Nephron (organoid): ENCODE measurements at regions not wholly inside any gene's neighbourhood (a gene's known extent, or its start where the extent isn't known, plus 50 kb on each side); places are given as distances from the start of the nearest gene placed in this dataset.

Experiments
- H3K27ac Mint-ChIP-seq, 3 experiments: 2 replicates each; pipeline ENCODE4 v1.8.0; 2020; ENCODE audit warnings: mixed read lengths in 3 of 3, mild to moderate bottlenecking in 2 of 3, moderate library complexity in 1 of 3
- H3K27me3 Mint-ChIP-seq: 2 replicates; pipeline ENCODE4 v1.8.0; 2021; ENCODE audit warnings: low read depth, mild to moderate bottlenecking, moderate library complexity, mixed read lengths
- H3K36me3 Mint-ChIP-seq: 2 replicates; pipeline ENCODE4 v1.8.0; 2020; ENCODE audit warnings: low read depth, mixed read lengths
- H3K4me1 Mint-ChIP-seq: 2 replicates; pipeline ENCODE4 v1.8.0; 2020; ENCODE audit warnings: mixed read lengths
- H3K4me3 Mint-ChIP-seq, 3 experiments: 2 replicates each; pipeline ENCODE4 v1.8.0; 2020; ENCODE audit warnings: mild to moderate bottlenecking in 3 of 3, mixed read lengths in 3 of 3, moderate library complexity in 2 of 3
- H3K9me3 Mint-ChIP-seq: 2 replicates; pipeline ENCODE4 v1.8.0; 2020; ENCODE audit warnings: mixed read lengths
- TF ChIP-seq, protein P1 (sequence below), 3 experiments: fragments of 200-600 bp; sonication (generic); IDR thresholded peaks; one replicate each; pipeline ENCODE4 v1.5.0; 2021; ENCODE audit warnings: antibody characterized with exemption in 3 of 3; ENCODE audit not compliant: unreplicated experiment in 3 of 3

DNA sequence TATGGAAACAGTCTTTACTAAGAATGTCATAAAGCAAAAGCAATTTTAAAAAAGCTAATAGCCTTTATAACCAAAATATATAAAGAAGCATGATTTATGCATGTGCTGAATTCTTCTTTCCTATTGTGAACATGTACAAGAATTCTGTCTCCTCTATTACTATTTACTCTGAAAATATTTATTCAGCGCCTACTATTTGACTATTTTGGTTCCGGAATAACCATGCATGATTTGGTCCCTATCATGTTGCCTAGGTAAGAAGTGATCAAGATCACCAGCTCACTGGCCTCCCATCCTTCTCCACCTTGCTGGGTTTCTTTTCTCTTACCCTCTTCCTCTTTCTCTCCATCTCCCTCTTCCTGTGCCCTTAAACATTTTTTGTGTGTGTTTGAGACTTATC, 443.8 kb downstream of the SH3GL2 start:
- TF ChIP-seq, protein P1, sequence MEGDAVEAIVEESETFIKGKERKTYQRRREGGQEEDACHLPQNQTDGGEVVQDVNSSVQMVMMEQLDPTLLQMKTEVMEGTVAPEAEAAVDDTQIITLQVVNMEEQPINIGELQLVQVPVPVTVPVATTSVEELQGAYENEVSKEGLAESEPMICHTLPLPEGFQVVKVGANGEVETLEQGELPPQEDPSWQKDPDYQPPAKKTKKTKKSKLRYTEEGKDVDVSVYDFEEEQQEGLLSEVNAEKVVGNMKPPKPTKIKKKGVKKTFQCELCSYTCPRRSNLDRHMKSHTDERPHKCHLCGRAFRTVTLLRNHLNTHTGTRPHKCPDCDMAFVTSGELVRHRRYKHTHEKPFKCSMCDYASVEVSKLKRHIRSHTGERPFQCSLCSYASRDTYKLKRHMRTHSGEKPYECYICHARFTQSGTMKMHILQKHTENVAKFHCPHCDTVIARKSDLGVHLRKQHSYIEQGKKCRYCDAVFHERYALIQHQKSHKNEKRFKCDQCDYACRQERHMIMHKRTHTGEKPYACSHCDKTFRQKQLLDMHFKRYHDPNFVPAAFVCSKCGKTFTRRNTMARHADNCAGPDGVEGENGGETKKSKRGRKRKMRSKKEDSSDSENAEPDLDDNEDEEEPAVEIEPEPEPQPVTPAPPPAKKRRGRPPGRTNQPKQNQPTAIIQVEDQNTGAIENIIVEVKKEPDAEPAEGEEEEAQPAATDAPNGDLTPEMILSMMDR (IDR thresholded peaks at IDR 0.05; ENCODE audit: unreplicated experiment in 3 of 3) = no peak
- Mint-ChIP-seq H3K36me3 (no peaks in the 10 kb centered on the region), H3K9me3 (peaks cover 16% of the 10 kb centered on the region), H3K27me3 (peaks cover 18% of the 10 kb centered on the region), H3K4me3 (no peak overlapping the region), H3K27ac (no peak overlapping the region), H3K4me1 (peaks cover 9% of the 10 kb centered on the region)

DNA sequence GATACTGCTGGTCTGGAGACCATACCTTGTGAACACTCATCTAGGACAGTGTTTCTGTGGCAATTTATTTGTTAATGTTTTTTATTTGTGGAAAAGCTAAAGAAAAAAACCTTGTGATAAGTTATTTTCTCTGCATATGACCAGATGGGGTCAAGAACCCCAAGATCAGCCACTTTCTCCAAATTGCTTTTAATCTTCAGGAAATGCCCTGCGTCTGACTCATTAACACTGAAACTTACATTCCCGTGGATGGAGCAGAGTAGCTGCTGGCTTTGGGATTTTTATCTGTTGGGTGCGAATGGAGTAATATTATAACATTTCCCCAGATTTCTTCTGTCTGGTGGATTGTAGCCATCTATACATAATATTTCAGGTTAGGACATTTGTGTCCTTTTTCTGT, 444.5 kb downstream of the SH3GL2 start:
- TF ChIP-seq, protein P1 (IDR thresholded peaks at IDR 0.05; ENCODE audit: unreplicated experiment in 3 of 3) = no peak
- peaks cover 15% of the 10 kb centered on the region for H3K9me3 Mint-ChIP-seq
- H3K27ac Mint-ChIP-seq = no peak overlapping the region
- H3K4me3 Mint-ChIP-seq = no peak overlapping the region
- H3K4me1 Mint-ChIP-seq = peaks cover 9% of the 10 kb centered on the region
- no peaks in the 10 kb centered on the region for H3K36me3 Mint-ChIP-seq
- H3K27me3 Mint-ChIP-seq = peaks cover 17% of the 10 kb centered on the region

DNA sequence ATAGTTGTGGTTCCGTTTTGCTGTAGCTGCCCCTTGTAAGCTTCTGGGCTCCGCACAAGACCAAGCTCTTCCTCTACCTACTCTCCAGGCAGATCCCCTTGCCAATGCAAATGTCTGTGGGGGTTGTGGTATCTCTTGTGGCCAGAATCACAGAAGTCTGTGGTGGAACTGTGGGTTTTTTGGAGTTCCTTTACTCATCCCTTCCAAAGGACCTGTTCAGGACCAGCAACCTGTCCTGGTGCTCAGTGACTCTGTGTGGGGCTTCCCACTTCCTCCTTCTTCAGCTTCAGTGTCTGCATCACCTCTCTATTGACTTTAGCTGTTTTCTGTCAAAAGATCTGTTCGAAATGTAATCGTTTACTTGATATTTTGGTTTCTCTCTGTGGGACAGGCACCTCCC, 441.3 kb upstream of the ADAMTSL1 start:
- TF ChIP-seq, protein P1 (IDR thresholded peaks at IDR 0.05; ENCODE audit: unreplicated experiment in 3 of 3) = no peak
- Mint-ChIP-seq H3K36me3 (no peaks in the 10 kb centered on the region), H3K27ac (no peak overlapping the region), H3K27me3 (no peaks in the 10 kb centered on the region), H3K4me3 (no peak overlapping the region), H3K4me1 (no peaks in the 10 kb centered on the region), H3K9me3 (peaks cover 9% of the 10 kb centered on the region)

DNA sequence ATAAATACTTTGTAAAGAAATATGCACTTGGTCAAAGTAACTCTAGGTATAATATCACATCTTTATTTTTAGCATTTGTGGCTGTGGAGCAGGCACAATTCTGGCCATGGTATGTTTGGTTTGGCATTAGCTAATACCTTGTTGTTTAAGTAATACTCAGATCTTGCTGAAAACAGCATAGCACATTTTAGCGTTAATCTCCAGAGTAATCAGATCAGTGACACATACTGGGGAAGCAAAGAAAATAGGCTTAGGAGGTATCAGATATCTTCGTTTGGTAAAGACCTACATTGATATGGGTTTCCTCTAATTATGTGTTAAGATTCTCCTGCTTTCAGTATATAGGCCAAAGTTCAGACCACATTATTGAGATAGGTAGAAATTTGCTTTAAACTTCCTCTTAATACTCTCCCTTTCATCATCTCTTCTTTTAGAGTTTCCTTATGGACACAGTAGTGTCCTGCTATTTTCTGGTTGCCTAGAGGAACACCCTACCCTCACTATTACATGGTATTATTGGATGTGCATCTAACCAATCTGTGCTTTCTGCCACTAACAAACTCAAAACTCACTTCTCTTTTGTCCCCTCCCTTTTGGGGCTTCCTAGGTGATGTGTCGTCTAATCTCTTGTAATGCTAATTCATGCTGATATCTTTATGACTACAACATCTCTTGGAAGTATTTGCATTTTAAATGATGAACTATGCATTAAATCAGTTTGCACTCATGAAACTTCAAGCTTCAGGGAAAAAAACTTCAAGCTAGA, 437.3 kb upstream of the ADAMTSL1 start:
- TF ChIP-seq, protein P1 (IDR thresholded peaks at IDR 0.05; ENCODE audit: unreplicated experiment in 3 of 3) = no peak
- Mint-ChIP-seq H3K36me3 (no peaks in the 10 kb centered on the region), H3K9me3 (peaks cover 2% of the 10 kb centered on the region), H3K4me1 (no peaks in the 10 kb centered on the region), H3K4me3 (no peak overlapping the region), H3K27me3 (no peaks in the 10 kb centered on the region), H3K27ac (no peak overlapping the region)

DNA sequence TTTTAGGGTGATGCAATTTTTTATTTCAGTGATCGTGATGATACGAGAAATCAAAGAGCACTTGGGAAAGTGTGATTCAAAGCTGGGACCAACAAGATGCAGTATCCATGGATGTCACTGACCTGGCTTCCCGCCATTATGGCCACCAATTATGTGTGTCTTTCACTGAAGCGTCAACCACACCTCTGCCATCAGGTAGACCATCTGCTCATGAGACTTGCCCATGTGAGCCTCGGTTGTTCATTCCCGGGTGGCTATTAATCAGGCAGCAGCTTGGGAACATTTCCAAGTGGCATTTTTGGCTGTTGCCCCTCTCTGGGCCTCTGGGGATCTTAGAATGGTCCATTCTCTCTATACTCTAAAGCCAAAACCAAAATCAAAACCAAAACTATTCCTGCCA, 436.0 kb upstream of the ADAMTSL1 start:
- TF ChIP-seq, protein P1 (IDR thresholded peaks at IDR 0.05; ENCODE audit: unreplicated experiment in 3 of 3) = no peak
- no peak overlapping the region for H3K27ac Mint-ChIP-seq
- H3K9me3 Mint-ChIP-seq = no peaks in the 10 kb centered on the region
- no peaks in the 10 kb centered on the region for H3K36me3 Mint-ChIP-seq
- no peaks in the 10 kb centered on the region for H3K4me1 Mint-ChIP-seq
- no peak overlapping the region for H3K4me3 Mint-ChIP-seq
- no peaks in the 10 kb centered on the region for H3K27me3 Mint-ChIP-seq

DNA sequence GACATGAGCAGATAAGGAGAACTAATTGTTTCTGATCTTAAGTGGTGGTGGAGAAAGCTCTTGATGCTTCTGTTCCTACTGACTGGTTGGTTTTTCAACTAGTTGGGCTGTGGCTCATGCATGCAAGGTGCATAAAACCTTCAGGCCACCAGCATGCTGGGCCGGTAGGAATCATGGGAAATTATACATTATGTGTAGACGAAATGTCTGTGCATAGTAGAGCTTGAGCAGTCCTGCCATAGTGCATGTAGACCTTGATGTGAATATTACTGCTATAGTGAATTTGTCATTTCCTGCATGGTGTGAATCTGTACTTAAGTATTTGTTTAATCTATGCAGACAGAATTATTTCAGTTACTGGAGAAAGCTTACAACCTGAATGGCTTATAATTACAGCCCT, 433.6 kb upstream of the ADAMTSL1 start:
- TF ChIP-seq, protein P1 (IDR thresholded peaks at IDR 0.05; ENCODE audit: unreplicated experiment in 3 of 3) = no peak
- no peak overlapping the region for H3K27ac Mint-ChIP-seq
- no peaks in the 10 kb centered on the region for H3K4me1 Mint-ChIP-seq
- no peaks in the 10 kb centered on the region for H3K9me3 Mint-ChIP-seq
- H3K4me3 Mint-ChIP-seq = no peak overlapping the region
- no peaks in the 10 kb centered on the region for H3K36me3 Mint-ChIP-seq
- H3K27me3 Mint-ChIP-seq = no peaks in the 10 kb centered on the region
